Endothelial cell of umbilical vein (primary cell): ENCODE measurements at regions not wholly inside any gene's neighbourhood (a gene's known extent, or its start where the extent isn't known, plus 50 kb on each side); places are given as distances from the start of the nearest gene placed in this dataset.

ENCODE experiments used
- BruUV-seq: library from RNA; stranded (reverse); fragments of 400-500 nt; replicated peaks from 2 replicates; lab custom pipeline; 2021; lab: Mats Ljungman, UMichigan
- CTCF ChIA-PET: fragments of 300-600, 350-600 bp; sonication (Branson Sonifier 250); formaldehyde crosslinking; loops from one replicate; lab custom pipeline; 2021; ENCODE audit warnings: antibody characterized with exemption, inconsistent platforms; lab: Charles Lee
- POLR2A ChIA-PET: fragments of 300-600, 350-600 bp; sonication (Branson Sonifier 250); formaldehyde crosslinking; loops from one replicate; lab custom pipeline; 2021; ENCODE audit warnings: antibody characterized with exemption, inconsistent platforms; lab: Charles Lee
- DNase-seq: peaks from one replicate; pipeline ENCODE4 v3.0.0-alpha.2; 2011; ENCODE audit warnings: low read depth, low spot score
- FAIRE-seq: peaks from 2 replicates; lab custom pipeline; 2011; peaks lifted over from hg19 to GRCh38; lab: Jason Lieb, UNC
- H2AFZ ChIP-seq: 2 replicates; pipeline ENCODE4 v1.6.0; 2012; ENCODE audit warnings: low read depth, low read length, control low read depth, inconsistent platforms
- H3K27ac ChIP-seq: 2 replicates; pipeline ENCODE4 v1.5.1; 2011; ENCODE audit warnings: low read depth, mild to moderate bottlenecking, control low read depth, low read length, moderate library complexity; ENCODE audit not compliant: insufficient read depth
- H3K27me3 ChIP-seq, 2 experiments: 2 replicates each; pipeline versions ENCODE4 v1.6.0 to v1.6.1; 2011; ENCODE audit warnings: low read length in 2 of 2, mixed read lengths in 1 of 2; ENCODE audit not compliant: control insufficient read depth in 2 of 2, insufficient read depth in 2 of 2
- H3K36me3 ChIP-seq, 2 experiments: 2 replicates in 1 of 2; 3 replicates in 1 of 2; pipeline ENCODE4 v1.5.1; 2011; ENCODE audit warnings: low read length in 2 of 2, mild to moderate bottlenecking in 1 of 2, moderate library complexity in 1 of 2; ENCODE audit not compliant: control insufficient read depth in 2 of 2, insufficient read depth in 2 of 2; ENCODE audit errors: extremely low read depth in 1 of 2
- H3K4me1 ChIP-seq: 3 replicates; pipeline ENCODE4 v1.5.1; 2011; ENCODE audit warnings: mild to moderate bottlenecking, low read length; ENCODE audit not compliant: control insufficient read depth, insufficient read depth; ENCODE audit errors: extremely low read depth
- H3K4me2 ChIP-seq: 2 replicates; pipeline ENCODE4 v1.6.1; 2011; ENCODE audit warnings: low read length, control low read depth, mixed read lengths; ENCODE audit not compliant: insufficient read depth
- H3K4me3 ChIP-seq, 3 experiments: fragments of 200-600 bp in 1 of 3; sonication (generic), shearing (Covaris generic) in 1 of 3; replicated peaks in 1 of 3; 2 replicates each; pipeline ENCODE4 v1.5.1; 2011 to 2016; ENCODE audit warnings: control low read depth in 3 of 3, low read length in 3 of 3, mild to moderate bottlenecking in 2 of 3, inconsistent platforms in 1 of 3, low read depth in 1 of 3, moderate library complexity in 1 of 3; ENCODE audit not compliant: insufficient read depth in 1 of 3
- H3K79me2 ChIP-seq: 2 replicates; pipeline ENCODE4 v1.6.0; 2012; ENCODE audit warnings: low read length, inconsistent platforms; ENCODE audit not compliant: control insufficient read depth, insufficient read depth
- H3K9ac ChIP-seq: replicated peaks from 2 replicates; pipeline ENCODE3; 2011; ENCODE audit warnings: low read length, control low read depth; ENCODE audit not compliant: insufficient read depth; ENCODE audit errors: extremely low read depth
- H3K9me1 ChIP-seq: replicated peaks from 3 replicates; pipeline ENCODE4 v1.6.0; 2011; ENCODE audit warnings: mild to moderate bottlenecking, low read length; ENCODE audit not compliant: control insufficient read depth, insufficient read depth; ENCODE audit errors: extremely low read depth
- H3K9me3 ChIP-seq: replicated peaks from 2 replicates; pipeline ENCODE4 v1.5.1; 2012; ENCODE audit warnings: low read length, inconsistent platforms; ENCODE audit not compliant: control insufficient read depth, insufficient read depth
- H4K20me1 ChIP-seq: replicated peaks from 2 replicates; pipeline ENCODE3; 2011; ENCODE audit warnings: mild to moderate bottlenecking, low read length; ENCODE audit not compliant: control insufficient read depth, insufficient read depth; ENCODE audit errors: extremely low read depth
- EZH2 ChIP-seq: IDR thresholded peaks from 2 replicates; pipeline ENCODE4 v1.6.1; 2012; ENCODE audit warnings: borderline replicate concordance, low read depth, mild to moderate bottlenecking, moderate library complexity, low read length, inconsistent platforms; ENCODE audit not compliant: severe bottlenecking
- FOS ChIP-seq: IDR thresholded peaks from 2 replicates; pipeline ENCODE4 v1.6.1; 2011; ENCODE audit warnings: mild to moderate bottlenecking, low read length, moderate library complexity, borderline replicate concordance; ENCODE audit not compliant: insufficient read depth
- GATA2 ChIP-seq: IDR thresholded peaks from 2 replicates; pipeline ENCODE4 v1.7.0; 2011; ENCODE audit warnings: low read depth, mild to moderate bottlenecking, moderate library complexity, mixed read lengths, low read length; ENCODE audit not compliant: insufficient read length, insufficient read depth
- JUN ChIP-seq: IDR thresholded peaks from 2 replicates; pipeline ENCODE4 v1.6.1; 2011; ENCODE audit warnings: borderline replicate concordance, low read depth; ENCODE audit not compliant: insufficient read length, insufficient read depth
- MYC ChIP-seq: IDR thresholded peaks from one replicate; pipeline ENCODE4 v1.6.1; 2011; ENCODE audit warnings: mild to moderate bottlenecking, low read depth, low read length
- POLR2A ChIP-seq: IDR thresholded peaks from 2 replicates; pipeline ENCODE4 v1.6.1; 2012; ENCODE audit warnings: low read depth, mild to moderate bottlenecking, control low read depth, low read length
- POLR2AphosphoS5 ChIP-seq: IDR thresholded peaks from 2 replicates; pipeline ENCODE4 v1.6.1; 2012; ENCODE audit warnings: low read depth, mild to moderate bottlenecking, control low read depth, low read length, moderate library complexity; ENCODE audit not compliant: insufficient read depth
- dilution Hi-C: fragments of 300-500 bp; cut with MboI; formaldehyde crosslinking; loops from one replicate; pipeline ENCODE4 v1.15.0; 2019; ENCODE audit warnings: low sequenced_read_pairs; ENCODE audit not compliant: extremely low pct_ligation_motif_present
- intact Hi-C: fragments of 100-400 bp; cut with micrococcal nuclease; formaldehyde crosslinking; loops from one replicate; pipeline ENCODE4 v1.10.0; 2022
- TF ChIP-seq, protein P1 (sequence below), 2 donors: IDR thresholded peaks; 1 replicate in 1 of 2; 2 replicates in 1 of 2; pipeline ENCODE4 v1.5.1; 2011; ENCODE audit warnings: low read length in 2 of 2, mild to moderate bottlenecking in 2 of 2, moderate library complexity in 2 of 2, control low read depth in 1 of 2, inconsistent platforms in 1 of 2, low read depth in 1 of 2; ENCODE audit not compliant: insufficient read depth in 1 of 2; ENCODE audit errors: extremely low read depth in 1 of 2
- TF ChIP-seq, protein P2 (sequence below): IDR thresholded peaks from 2 replicates; pipeline ENCODE4 v1.6.1; 2011; ENCODE audit not compliant: insufficient read depth, insufficient read length

DNA sequence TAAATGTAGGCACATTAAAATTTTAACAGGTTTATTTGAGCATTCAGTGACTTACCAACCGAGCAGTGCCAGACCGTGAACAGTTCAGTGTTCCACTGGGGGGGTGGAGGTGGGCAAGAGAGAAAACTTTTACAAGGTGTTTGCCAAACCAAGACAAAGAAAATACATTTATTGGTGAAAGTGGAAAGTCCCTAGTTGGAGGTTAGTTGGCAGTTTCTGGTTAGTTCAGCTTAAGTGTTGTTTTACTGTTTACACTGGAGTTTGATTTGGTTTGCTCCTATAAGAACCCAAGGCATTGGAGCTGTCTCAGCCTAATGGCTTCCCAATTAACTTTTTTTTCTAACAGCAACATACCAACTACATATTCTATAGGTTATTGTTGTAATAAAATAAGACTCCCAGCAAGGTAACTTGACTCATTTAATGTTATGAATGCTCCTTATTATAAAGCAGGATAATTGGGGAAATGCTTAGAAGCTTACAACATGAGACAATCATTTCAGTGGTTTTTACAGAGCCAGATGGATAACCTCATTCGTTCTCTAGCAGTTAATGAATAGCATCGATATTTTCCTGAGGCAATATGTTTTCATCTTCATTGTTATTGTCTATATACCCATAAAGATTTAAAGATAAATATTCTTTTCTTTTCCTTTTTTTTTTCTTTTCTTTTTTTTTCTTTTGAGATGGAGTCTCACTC lies 115.8 kb downstream of the ETNK1 start:
- TF ChIP-seq GATA2, result no peak
- no peak for TF ChIP-seq MYC
- no peak for TF ChIP-seq FOS
- TF ChIP-seq POLR2A, result no peak
- TF ChIP-seq POLR2AphosphoS5, result no peak
- no peak for TF ChIP-seq JUN
- no peak for TF ChIP-seq EZH2
- TF ChIP-seq, protein P1, sequence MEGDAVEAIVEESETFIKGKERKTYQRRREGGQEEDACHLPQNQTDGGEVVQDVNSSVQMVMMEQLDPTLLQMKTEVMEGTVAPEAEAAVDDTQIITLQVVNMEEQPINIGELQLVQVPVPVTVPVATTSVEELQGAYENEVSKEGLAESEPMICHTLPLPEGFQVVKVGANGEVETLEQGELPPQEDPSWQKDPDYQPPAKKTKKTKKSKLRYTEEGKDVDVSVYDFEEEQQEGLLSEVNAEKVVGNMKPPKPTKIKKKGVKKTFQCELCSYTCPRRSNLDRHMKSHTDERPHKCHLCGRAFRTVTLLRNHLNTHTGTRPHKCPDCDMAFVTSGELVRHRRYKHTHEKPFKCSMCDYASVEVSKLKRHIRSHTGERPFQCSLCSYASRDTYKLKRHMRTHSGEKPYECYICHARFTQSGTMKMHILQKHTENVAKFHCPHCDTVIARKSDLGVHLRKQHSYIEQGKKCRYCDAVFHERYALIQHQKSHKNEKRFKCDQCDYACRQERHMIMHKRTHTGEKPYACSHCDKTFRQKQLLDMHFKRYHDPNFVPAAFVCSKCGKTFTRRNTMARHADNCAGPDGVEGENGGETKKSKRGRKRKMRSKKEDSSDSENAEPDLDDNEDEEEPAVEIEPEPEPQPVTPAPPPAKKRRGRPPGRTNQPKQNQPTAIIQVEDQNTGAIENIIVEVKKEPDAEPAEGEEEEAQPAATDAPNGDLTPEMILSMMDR (IDR thresholded peaks at IDR 0.05; ENCODE audit: extremely low read depth in 1 of 2, insufficient read depth in 1 of 2, low read depth in 1 of 2, low read length in 2 of 2), result no peak
- TF ChIP-seq, protein P2, sequence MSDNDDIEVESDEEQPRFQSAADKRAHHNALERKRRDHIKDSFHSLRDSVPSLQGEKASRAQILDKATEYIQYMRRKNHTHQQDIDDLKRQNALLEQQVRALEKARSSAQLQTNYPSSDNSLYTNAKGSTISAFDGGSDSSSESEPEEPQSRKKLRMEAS, result no peak
- H3K9me3 ChIP-seq, result no peaks in the 10 kb centered on the region
- ChIA-PET CTCF (no interaction called here), POLR2A (no interaction called here)
- dilution Hi-C loops (no loop called here), intact Hi-C loops (no loop called here)
- H3K79me2 ChIP-seq, result no peaks in the 10 kb centered on the region
- FAIRE-seq (no peak), DNase-seq (no peak)
- no peak overlapping the region for H3K4me3 ChIP-seq
- H3K4me1 ChIP-seq, result no peaks in the 10 kb centered on the region
- H4K20me1 ChIP-seq, result no peaks in the 10 kb centered on the region
- H3K4me2 ChIP-seq, result no peak overlapping the region
- H3K9me1 ChIP-seq, result no peaks in the 10 kb centered on the region
- no peak overlapping the region for H2AFZ ChIP-seq
- no peaks in the 10 kb centered on the region for H3K27me3 ChIP-seq
- no peaks in the 10 kb centered on the region for H3K36me3 ChIP-seq
- H3K27ac ChIP-seq, result no peak overlapping the region
- BruUV-seq, result no TSS peak
- no peak overlapping the region for H3K9ac ChIP-seq
